H1 (cell line): ENCODE measurements at regions not wholly inside any gene's neighbourhood (a gene's known extent, or its start where the extent isn't known, plus 50 kb on each side); places are given as distances from the start of the nearest gene placed in this dataset.

Experiments
- CHD1 ChIP-seq: IDR thresholded peaks from 2 replicates; pipeline ENCODE4 v1.6.1; 2012; ENCODE audit warnings: low read depth, low read length, improper control_type of control experiment
- POLR2AphosphoS5 ChIP-seq: IDR thresholded peaks from 2 replicates; pipeline ENCODE4 v1.6.1; 2011; ENCODE audit warnings: low read depth, low read length
- RAD21 ChIP-seq, 2 experiments: IDR thresholded peaks in 1 of 2; conservative IDR thresholded peaks in 1 of 2; 2 replicates each; pipeline ENCODE4 v1.6.1; 2011; ENCODE audit warnings: low read depth in 2 of 2, low read length in 2 of 2, improper control_type of control experiment in 1 of 2, inconsistent platforms in 1 of 2, mild to moderate bottlenecking in 1 of 2, moderate library complexity in 1 of 2
- TAF1 ChIP-seq: IDR thresholded peaks from 2 replicates; pipeline ENCODE4 v1.6.1; 2011; ENCODE audit warnings: mild to moderate bottlenecking, low read depth, low read length
- TF ChIP-seq, protein P1 (sequence below): fragments of 300-600 bp; sonication (generic); IDR thresholded peaks from 2 replicates; pipeline ENCODE4 v1.7.1; 2012; ENCODE audit warnings: low read length, moderate library complexity, mild to moderate bottlenecking, inconsistent platforms; ENCODE audit not compliant: insufficient replicate concordance

DNA sequence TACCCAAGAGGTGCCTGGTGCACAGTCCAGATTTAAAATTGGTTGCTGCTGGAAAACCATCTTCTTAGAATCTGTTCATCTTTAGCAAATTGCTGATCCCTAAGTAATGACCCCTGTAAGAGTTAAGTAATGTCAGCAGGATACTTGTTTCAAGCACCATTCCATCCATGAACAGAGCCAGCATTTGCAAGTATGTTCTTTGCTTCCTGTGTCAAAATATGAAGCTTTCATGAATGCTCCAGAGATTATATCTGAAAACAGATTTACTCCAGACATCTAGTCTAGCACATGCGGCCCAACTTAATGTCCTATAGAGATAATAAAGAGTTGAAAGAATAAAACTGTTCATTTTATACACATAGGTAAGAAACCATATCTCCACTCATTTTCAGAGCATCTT is 98.7 kb upstream of the ZNF438 start (continued):
- TF ChIP-seq, protein P1, sequence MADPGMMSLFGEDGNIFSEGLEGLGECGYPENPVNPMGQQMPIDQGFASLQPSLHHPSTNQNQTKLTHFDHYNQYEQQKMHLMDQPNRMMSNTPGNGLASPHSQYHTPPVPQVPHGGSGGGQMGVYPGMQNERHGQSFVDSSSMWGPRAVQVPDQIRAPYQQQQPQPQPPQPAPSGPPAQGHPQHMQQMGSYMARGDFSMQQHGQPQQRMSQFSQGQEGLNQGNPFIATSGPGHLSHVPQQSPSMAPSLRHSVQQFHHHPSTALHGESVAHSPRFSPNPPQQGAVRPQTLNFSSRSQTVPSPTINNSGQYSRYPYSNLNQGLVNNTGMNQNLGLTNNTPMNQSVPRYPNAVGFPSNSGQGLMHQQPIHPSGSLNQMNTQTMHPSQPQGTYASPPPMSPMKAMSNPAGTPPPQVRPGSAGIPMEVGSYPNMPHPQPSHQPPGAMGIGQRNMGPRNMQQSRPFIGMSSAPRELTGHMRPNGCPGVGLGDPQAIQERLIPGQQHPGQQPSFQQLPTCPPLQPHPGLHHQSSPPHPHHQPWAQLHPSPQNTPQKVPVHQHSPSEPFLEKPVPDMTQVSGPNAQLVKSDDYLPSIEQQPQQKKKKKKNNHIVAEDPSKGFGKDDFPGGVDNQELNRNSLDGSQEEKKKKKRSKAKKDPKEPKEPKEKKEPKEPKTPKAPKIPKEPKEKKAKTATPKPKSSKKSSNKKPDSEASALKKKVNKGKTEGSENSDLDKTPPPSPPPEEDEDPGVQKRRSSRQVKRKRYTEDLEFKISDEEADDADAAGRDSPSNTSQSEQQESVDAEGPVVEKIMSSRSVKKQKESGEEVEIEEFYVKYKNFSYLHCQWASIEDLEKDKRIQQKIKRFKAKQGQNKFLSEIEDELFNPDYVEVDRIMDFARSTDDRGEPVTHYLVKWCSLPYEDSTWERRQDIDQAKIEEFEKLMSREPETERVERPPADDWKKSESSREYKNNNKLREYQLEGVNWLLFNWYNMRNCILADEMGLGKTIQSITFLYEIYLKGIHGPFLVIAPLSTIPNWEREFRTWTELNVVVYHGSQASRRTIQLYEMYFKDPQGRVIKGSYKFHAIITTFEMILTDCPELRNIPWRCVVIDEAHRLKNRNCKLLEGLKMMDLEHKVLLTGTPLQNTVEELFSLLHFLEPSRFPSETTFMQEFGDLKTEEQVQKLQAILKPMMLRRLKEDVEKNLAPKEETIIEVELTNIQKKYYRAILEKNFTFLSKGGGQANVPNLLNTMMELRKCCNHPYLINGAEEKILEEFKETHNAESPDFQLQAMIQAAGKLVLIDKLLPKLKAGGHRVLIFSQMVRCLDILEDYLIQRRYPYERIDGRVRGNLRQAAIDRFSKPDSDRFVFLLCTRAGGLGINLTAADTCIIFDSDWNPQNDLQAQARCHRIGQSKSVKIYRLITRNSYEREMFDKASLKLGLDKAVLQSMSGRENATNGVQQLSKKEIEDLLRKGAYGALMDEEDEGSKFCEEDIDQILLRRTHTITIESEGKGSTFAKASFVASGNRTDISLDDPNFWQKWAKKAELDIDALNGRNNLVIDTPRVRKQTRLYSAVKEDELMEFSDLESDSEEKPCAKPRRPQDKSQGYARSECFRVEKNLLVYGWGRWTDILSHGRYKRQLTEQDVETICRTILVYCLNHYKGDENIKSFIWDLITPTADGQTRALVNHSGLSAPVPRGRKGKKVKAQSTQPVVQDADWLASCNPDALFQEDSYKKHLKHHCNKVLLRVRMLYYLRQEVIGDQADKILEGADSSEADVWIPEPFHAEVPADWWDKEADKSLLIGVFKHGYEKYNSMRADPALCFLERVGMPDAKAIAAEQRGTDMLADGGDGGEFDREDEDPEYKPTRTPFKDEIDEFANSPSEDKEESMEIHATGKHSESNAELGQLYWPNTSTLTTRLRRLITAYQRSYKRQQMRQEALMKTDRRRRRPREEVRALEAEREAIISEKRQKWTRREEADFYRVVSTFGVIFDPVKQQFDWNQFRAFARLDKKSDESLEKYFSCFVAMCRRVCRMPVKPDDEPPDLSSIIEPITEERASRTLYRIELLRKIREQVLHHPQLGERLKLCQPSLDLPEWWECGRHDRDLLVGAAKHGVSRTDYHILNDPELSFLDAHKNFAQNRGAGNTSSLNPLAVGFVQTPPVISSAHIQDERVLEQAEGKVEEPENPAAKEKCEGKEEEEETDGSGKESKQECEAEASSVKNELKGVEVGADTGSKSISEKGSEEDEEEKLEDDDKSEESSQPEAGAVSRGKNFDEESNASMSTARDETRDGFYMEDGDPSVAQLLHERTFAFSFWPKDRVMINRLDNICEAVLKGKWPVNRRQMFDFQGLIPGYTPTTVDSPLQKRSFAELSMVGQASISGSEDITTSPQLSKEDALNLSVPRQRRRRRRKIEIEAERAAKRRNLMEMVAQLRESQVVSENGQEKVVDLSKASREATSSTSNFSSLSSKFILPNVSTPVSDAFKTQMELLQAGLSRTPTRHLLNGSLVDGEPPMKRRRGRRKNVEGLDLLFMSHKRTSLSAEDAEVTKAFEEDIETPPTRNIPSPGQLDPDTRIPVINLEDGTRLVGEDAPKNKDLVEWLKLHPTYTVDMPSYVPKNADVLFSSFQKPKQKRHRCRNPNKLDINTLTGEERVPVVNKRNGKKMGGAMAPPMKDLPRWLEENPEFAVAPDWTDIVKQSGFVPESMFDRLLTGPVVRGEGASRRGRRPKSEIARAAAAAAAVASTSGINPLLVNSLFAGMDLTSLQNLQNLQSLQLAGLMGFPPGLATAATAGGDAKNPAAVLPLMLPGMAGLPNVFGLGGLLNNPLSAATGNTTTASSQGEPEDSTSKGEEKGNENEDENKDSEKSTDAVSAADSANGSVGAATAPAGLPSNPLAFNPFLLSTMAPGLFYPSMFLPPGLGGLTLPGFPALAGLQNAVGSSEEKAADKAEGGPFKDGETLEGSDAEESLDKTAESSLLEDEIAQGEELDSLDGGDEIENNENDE, result no peak
- no peak for TF ChIP-seq RAD21 (IDR thresholded peaks at IDR 0.05 in 1 of 2, conservative IDR thresholded peaks at IDR 0.05 in 1 of 2; ENCODE audit: low read depth in 2 of 2, low read length in 2 of 2)
- TF ChIP-seq CHD1, result no peak
- no peak for TF ChIP-seq TAF1
- TF ChIP-seq POLR2AphosphoS5, result no peak
